Suprapubic skin (tissue), 4 donors: ENCODE measurements at regions not wholly inside any gene's neighbourhood (a gene's known extent, or its start where the extent isn't known, plus 50 kb on each side); places are given as distances from the start of the nearest gene placed in this dataset.

Source experiments
- POLR2A ChIP-seq, 2 donors: fragments of 450-650 bp; IDR thresholded peaks; one replicate each; pipeline ENCODE4 v1.6.1; 2017; ENCODE audit warnings: antibody characterized with exemption in 2 of 2, mild to moderate bottlenecking in 2 of 2, moderate library complexity in 2 of 2
- POLR2AphosphoS5 ChIP-seq, 3 donors: sonication (generic); formaldehyde crosslinking; IDR thresholded peaks; one replicate each; pipeline ENCODE4 v1.6.1; 2017; ENCODE audit warnings: antibody characterized with exemption in 3 of 3
- TF ChIP-seq, protein P1 (sequence below), 2 donors: fragments of 200-600 bp in 1 of 2; fragments of 450-650 bp in 1 of 2; sonication (generic) in 1 of 2; IDR thresholded peaks; one replicate each; pipeline ENCODE4 v1.5.1; 2016 to 2019; ENCODE audit warnings: antibody characterized with exemption in 2 of 2, mild to moderate bottlenecking in 1 of 2, moderate library complexity in 1 of 2

DNA sequence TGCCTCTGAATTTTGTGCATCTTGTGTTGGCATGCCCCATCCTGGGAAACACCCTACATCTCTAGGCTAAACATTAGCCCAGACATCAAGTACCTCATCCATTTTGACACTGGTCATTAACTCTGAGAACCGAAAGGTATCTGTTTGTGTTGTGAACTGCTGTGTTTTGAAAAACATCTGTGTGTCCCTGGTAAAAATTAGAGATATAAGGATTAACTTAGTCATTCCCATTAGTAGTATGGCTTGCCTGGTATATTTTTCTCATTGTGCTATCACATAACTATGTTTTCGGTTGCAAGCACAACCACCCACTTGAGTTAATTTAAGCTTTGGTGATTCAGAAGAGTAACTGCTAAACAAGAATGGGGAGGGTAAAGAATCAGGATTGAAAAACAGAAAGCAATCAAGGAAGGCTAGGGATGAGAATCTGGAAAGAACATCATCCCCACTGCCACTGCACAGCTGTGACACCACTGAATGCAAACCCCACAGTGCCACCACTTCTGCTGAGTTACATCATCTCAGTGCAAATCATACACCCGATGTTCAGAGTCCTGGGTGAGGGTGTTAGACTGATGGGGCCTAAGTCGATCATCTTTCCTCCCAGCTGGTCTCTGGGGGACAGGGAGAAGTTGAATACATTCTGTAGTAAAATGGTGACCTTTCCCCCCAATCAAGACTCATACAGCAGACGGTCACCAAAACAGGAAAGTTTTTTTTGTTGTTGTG is 234.0 kb downstream of the EPHA4 start:
- TF ChIP-seq POLR2AphosphoS5 (IDR thresholded peaks at IDR 0.05) (no peak), POLR2A (IDR thresholded peaks at IDR 0.05) (no peak)
- TF ChIP-seq, protein P1, sequence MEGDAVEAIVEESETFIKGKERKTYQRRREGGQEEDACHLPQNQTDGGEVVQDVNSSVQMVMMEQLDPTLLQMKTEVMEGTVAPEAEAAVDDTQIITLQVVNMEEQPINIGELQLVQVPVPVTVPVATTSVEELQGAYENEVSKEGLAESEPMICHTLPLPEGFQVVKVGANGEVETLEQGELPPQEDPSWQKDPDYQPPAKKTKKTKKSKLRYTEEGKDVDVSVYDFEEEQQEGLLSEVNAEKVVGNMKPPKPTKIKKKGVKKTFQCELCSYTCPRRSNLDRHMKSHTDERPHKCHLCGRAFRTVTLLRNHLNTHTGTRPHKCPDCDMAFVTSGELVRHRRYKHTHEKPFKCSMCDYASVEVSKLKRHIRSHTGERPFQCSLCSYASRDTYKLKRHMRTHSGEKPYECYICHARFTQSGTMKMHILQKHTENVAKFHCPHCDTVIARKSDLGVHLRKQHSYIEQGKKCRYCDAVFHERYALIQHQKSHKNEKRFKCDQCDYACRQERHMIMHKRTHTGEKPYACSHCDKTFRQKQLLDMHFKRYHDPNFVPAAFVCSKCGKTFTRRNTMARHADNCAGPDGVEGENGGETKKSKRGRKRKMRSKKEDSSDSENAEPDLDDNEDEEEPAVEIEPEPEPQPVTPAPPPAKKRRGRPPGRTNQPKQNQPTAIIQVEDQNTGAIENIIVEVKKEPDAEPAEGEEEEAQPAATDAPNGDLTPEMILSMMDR (IDR thresholded peaks at IDR 0.05), result no peak
